Stimulated activated CD8-positive, alpha-beta memory T cell treated with anti-CD3 and anti-CD28 coated beads, Interleukin-15, amount 100 ng/mL, for 24 hours (primary cell): ENCODE measurements at regions not wholly inside any gene's neighbourhood (a gene's known extent, or its start where the extent isn't known, plus 50 kb on each side); places are given as distances from the start of the nearest gene placed in this dataset.
"Not testable (repeated sequence)": the region's sequence is repeated elsewhere in the genome, so short reads cannot be mapped to it uniquely, and the experiment has no call there.

Experiments
- DNase-seq: peaks from one replicate; pipeline ENCODE4 v3.0.0-alpha.2; 2020; ENCODE audit warnings: low read depth

DNA sequence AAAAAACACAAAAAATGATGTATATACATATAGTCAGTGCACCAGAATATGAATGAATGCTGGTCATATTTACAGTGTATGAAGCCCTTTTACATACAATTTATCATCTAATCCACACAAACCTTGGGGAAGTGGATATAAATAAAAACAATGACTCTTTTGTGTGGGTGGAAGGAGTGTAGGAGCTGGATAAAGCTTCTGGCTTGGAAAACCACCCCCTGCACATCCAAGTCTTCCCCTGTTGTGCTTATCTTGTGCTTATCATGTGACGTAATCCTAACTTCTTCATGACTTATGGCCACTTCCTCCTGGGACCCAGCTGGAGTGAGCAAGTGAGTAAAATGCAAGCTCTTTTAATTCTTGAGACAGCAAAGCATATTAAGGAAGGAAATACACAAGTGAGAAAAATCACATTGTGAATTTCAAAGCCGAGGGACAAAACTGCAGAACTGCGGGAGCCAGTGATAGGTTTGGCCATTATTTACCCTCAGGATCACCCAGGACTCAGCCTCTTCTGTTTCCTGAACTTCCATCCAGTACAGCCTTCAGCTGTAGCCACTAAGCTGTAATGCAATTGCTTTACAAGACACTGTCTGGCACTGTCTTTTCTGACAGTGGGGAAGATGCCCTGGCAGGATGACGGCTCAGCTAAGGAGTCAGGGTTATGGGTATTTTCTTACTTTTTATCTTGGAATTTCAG, 104.0 kb upstream of the PPM1J start:
- DNase-seq = no peak

DNA sequence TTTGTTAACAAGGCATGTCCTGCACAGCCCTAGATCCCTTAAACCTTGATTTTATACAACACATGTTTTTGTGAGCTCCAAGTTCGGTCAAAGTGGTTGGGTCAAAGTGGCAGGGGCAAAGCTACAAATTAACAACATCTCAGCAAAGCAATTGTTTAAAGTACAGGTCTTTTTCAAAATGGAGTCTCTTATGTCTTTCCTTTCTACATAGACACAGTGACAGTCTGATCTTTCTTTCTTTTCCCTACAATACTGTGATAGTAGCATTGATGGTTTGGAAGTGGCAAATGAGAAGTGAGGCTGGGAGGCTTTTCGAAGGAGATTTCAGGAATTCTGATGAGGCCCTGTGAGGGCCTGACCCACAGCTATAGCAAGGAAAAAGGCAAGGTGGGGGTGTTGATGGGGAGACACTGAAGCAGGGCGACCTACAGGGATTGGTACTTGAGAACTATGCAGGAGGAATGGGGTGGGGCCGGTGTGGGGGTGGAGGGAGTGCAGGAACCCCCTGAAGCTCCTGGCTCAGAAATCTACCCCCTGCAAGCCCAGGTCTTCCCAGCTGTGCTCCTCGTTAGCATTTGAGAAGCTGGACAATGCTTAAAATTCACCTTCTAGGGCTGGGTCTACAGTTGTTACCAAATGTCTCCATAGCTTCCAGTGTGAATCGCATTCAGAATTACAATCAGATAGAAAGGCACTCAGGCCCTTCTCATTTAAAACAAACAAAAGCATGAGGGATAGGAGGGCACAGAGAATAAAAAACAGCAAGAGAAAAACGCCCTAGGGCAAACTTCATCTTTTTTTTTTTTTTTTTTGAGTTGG, 102.6 kb upstream of the PPM1J start:
- no peak for DNase-seq

DNA sequence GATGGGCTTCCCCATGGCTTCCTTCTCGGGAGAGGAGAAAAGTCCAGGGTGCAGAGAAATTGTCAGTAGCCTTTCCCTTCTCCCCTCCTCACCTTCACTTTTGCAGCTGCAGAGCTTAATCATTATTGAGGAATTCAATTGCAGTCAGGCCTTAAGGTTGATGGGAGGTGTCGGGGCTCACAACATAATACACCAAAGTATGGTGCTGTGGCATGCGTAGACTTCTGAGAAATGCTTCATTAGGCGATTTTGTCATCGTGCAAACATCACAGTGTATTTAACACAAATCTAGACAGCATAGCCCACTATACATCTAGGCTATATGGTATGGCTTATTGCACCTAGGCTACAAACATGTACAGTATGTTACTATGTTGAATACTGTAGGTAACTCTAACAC, 100.2 kb upstream of the PPM1J start:
- DNase-seq = no peak

DNA sequence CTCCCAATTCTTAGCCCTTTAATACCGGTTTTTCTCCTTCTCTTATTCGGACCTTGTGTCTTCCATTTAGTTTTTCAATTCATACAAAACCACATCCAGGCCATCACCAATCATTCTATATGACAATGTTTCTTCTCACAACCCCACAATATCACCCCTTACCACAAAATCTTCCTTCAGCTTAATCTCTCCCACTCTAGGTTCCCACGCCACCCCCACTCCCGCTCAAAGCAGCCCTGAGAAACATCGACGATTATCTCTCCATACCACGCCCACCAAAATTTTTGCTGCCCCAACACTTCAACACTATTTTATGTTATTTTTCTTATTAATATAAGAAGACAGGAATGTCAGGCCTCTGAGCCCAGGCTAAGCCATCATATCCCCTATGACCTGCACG, 99.5 kb upstream of the PPM1J start:
- not testable (repeated sequence) for DNase-seq

DNA sequence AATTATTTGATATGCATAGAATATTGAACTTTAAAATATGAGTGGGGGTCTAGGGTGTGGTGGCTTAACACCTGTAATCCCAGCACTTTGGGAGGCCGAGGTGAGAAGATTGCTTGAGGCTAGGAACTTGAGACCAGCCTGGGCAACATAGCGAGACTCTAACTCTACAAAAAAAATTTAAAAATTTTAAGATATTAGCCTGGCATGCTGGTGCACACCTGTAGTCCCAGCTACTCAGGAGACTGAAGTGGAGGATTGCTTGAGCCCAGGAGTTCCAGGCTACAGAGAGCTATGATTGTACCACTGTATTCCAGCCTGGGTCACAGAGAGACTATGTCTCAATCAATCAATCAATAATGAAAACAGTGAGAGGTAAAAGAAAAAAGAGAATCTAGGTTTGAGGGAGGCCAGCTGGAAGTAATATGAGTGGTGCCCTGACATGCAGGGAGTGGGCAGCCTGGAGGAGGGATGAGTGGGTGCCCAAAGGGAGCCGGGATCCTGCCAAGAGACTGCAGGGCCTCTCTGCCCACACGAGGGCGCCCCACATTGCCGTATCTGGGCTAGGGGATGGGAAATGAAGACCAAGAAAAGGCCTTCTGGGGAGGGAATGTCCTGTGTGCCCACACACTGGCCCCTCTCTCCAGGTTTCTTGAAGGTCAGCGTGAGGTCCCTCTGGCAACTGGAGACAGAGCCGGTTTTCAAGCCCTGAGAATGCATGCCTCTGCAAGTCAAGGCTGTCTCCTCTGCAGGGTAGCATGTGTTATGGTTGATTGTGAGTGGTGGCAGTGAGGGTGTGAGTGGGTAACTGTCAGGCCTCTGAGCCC, 93.9 kb upstream of the PPM1J start:
- peak; percentile 24 for DNase-seq

DNA sequence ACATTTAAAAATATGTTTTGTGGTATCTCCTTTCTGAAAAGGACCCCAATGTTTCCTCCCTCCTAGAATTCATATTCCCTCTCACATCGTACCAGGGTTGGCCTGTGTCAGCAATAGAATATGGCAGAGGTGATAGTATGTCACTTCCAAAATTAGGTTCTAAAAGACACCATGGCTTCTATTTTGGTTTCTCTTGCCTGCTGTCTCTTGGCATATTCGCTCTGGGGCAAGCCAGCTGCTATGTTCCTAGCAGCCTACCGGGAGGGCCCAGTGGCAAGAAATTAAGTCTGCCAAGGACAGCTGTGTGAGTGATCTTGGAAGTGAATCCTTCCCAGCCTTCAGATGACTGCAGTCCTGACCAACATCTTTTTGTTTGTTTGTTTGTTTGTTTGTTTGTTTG, 92.9 kb upstream of the PPM1J start:
- DNase-seq = no peak

DNA sequence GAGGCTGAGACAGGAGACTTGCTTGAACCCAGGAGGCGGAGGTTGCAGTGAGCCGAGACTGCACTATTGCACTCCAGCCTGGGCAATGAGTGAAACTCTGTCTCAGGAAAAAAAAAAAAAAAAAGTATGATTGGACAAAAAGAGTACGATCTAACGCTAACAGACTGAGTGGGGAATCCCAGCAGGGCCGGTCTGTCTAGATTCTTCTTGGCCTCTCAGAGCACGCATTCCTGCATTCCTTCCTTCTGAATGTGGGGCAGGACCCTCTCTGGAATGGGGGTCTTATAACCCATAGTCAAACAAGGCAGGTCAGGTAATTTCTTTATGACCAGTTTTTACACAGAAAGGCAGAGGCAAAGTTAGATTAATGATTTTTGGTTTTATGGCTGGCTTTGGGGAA, 92.0 kb upstream of the PPM1J start:
- DNase-seq = no peak

DNA sequence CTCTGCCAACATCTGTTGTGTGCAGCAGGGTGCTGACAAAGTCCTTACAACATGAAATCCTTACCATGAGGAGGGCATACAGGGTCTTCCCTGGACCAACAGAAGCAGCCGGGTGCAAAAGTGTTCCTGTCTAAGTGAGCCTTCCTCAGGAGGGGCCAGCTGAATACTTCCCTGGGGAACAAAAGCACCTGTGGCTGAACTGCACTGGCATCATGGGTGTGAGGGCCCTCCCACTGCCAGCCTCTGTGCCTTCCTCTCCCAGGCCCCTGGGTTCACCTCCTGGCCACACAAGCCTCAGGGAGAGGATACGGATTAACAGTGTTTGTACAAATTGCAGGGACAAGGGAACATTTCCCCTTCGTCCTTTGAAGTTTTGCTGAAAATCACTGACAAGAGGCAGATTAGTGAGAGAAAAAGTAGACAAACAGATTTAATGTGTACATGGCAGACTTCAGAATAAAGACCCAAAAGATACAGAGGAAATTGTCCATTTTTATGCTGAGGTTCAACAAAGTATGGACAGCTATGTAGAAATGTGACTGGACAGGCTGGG, 91.0 kb upstream of the PPM1J start:
- DNase-seq = no peak

DNA sequence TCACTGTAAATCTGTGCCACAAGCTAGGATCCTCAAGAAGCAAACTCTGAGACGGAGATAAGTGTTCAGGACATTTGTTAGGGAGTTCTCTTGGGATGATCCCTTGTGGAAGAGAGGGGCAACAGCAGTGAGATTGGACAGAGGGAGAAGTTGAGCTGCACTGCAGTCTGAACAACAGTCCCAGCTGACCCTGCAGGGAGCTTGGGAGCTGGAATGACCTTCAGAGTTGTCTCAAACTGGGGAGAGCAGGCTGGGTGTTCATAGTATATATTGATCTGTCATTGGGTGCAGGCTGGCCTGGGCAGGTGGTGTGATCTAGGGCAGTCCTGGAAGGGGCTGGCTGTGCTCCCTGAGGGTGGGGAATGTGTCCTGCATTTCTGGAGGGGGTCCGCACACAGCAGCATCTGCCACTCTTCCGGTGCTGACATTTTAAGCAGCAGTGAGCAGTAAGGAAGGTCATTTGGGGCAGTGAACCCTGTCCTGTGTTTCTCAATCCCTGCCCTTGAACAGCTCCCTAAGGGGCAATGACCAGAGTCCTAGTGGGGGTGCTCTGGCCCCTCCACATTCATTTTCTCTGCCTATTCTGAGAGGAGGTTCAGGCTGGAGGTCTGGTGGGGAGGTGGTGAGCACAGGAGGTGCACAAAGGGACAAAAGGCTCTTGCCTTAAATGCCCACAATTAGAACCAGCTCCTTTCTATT, 90.2 kb upstream of the PPM1J start:
- no peak for DNase-seq

DNA sequence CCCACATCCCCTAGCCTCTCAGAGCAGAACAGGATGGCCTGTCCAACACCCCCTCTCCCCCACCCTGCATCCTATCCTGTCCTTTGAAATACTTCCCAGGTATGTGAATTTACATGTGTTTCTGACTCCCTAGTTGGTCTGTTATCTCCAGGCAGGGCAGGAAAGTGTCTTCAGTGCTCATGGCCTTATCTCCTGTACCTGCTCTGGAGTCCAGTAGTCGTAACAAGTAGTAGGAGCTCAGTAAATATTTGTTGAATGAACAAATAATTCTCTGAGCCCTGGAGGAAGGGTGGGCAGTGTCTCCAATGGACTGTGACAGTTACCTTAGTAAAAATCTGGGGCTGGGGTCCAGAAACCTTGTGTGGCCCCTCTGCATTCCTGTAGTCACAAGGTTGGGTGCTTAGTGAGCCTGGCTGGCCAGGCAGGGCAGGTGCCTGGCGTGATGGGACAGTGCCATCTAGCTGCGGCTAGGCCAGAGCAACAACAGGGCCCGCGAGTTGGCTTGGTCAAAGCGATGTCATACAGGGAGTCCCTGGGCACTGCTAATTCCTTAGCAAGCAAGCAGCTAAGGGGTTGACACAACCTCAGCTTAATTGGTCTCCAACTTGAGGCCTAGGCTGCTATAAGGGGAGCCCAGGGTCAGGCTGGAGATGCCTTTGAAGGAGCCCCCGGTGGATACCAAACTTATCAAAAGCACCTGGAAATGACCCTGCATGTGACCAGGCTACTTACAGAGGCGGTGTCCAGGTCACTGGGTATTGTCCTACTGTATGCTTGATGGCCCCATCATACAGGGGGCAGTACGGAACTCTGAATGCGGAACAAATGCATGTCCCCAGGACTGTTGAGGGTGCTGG, 89.0 kb upstream of the PPM1J start:
- DNase-seq = peak; percentile 5

DNA sequence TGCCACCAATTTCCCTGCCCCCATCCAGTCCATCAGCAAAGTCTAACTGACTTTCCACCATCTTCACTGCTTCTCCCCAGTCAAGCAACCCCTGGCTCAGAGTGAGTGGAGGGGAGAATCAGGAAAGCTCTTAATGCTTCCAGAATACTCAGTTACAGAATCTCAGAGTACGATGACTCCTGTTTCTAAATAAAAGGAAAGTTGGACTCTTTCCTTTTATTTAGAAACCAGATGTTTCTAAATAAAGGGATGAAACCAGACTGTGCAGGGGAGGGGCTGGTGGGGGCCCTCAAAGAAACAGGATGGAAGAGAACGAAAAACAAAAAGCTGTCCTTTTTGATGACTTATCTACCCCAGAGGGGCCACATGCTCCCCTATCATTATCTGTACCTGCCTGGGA, 85.2 kb upstream of the PPM1J start:
- no peak for DNase-seq

DNA sequence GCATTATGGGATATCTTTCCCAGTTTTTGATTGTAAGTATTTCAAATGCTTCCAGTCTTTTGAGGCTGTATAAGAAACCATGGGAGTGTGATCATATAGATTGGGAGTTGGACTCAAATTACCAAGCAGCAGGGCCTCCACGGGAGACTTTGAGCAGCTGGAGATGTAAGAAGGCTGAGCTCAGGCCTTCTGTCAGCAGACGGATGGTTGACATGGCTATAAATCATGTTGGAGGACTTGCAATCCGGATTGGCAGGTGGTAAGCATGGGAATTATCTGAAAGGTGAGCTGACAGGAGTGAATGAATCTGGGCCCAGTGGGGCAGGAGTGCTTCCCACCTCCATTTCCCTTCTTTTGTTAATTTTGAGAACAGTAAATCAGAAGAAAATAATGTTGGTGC, 83.2 kb upstream of the PPM1J start:
- no peak for DNase-seq

DNA sequence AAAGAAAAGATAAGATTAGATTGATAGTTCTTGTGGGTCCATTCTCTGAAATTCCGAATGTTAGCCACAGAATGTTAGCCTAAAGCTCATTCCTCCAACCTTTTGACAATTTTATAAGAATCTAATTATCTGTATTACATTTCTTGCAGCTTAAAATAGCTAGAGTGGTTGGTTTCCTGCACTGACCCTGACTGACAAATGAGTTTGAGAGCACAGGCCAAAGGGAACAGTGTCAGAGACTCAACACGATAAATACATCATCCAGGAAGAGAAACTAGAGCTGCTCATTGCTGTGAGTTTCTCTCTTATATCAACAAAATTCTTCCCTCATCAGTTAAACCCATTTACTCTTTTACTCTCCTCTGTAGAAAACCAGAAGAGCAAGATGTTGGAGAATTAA, 82.1 kb upstream of the PPM1J start:
- DNase-seq = no peak

DNA sequence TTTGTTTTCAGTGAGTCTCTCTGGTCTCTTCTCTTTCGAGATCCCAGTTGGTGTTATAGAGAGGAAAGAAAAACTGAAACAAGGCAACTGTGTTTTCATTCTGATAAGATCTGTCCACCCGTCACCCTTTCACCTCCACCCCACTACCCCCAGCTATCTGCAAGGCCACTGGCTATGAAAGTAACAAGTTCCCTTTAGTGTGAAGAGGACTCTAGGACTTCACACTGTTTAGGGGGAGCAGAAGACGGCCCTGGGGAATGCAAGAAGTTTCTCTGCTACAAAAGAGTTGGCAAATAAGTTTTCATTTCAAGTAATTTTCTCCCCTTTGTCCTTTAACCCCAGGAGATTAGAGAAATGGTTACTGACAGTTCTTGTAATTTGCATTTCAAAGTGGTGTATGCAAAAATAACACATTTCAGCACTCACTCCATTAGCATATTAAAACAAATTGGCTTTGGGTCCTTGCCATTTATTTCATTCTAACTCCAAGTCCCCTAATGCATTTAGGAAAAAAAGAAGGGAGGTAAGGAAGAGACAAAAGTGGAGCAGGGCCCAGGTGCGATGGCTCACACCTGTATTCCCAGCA, 79.6 kb upstream of the PPM1J start:
- DNase-seq = no peak

DNA sequence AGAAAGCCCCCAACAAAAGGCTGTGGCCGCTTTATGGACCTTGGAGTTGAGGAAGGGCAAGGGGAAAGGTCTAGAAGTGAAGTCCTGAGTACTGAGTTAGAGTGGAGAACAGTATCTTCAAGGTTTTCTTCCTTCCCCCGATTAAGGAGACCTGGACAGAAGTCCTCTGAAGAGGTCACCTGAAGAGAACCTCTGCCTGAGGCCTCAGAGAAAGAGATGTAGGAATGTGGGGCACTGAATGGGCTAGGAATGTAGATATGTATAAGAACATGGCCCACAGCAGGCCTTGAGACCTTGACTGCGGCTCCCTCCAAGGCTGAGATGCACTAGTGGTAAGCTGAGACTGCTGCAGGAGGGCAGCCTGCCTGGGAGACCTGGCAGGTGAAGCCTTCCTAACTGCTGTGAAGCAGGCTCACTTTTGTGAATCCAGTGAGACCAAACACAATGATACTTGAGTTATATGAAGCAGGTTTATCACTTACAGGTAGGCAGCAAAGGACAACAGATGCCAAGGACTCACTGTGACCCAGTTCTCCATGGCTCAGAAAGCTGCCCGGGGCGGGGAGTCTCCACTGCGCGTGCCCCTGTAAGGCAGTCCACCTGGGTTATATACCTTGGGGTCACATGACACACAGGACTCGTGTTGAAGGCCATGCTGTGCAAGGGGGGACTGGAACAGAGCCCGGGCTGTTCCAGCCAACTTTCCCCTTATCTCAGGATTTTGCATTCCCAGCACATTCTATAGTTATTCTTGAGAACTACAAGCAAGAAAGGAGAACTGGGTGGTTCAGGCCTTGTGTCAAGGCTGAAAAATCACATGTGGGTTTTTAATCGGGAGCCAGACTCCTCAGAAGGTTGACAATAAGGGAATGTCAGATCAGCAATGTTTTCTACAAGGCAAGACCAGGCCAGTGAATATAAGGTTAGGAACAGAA, 78.8 kb upstream of the PPM1J start:
- DNase-seq = no peak

DNA sequence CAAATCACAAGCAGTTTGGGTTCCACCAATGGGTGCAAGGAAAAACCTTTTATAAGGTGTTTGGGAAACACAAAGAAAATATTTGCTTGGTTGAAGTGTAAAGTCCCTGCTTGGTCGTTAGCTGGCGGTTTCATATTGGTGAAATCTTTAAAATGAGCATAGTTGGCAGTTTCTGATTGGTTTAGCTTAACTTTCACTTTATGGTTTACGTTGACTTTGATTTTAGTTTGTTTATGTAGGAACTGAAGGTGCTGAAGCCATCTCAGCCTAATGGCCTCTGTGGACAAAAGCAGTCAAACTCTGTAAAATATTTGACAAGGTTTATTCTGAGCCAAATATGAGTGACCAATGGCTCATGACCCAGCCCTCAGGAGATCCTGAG, 76.6 kb upstream of the PPM1J start:
- DNase-seq = no peak

DNA sequence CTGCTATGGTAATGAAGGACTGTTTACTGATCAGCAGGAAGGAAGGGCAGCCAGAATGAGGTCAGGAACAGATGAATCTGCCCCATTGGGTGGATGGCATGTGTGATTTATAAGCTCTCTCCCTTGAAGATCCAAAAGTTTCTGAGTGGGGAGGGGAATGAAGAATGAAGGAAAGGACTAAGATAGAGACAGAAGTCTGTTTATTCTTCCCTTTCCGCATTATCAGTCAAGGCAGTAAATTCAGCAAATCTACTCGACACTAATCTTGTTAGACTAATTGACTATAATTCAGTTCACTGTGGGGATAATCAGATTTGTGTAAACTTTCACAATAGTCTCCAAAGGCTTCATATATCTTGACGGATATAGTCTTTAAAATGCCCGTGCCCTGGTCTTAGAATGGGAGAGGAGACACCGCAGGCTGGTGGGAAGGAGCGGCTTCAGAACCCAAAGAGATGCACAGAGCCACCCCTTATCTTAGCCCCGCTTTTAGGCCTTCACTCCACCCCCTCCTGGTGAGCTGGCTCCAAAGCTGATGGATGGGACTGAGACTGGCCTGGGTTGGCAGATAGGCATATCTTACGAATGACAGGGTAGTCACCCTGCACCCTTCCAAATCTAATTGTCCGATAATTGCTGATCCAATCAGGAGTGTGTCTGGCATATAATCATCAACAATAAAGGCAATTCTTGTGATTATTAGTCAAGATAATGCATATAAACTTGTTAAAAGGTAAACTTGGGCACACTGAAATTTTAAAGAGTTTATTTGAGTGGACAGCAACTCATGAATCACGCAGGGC, 76.0 kb upstream of the PPM1J start:
- no peak for DNase-seq

DNA sequence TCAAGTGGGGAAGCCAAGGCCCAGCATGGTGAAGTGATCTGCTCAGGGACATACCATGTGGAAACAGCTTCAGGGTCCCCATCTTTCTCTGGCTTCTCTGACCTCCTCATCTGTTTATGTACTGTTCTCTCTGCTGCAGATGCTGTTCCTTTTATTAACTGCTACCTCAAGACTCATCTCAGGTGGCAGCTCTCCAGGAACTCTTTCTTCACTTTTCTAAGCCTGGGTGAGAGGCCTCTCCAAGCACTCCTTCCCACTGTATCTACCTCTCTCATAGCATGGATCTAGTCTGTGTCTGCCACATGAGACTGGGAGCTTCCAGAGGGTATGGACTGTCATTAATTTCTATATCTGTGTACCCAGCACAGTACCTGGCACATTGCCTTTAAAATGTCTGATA, 73.4 kb upstream of the PPM1J start:
- DNase-seq = no peak

DNA sequence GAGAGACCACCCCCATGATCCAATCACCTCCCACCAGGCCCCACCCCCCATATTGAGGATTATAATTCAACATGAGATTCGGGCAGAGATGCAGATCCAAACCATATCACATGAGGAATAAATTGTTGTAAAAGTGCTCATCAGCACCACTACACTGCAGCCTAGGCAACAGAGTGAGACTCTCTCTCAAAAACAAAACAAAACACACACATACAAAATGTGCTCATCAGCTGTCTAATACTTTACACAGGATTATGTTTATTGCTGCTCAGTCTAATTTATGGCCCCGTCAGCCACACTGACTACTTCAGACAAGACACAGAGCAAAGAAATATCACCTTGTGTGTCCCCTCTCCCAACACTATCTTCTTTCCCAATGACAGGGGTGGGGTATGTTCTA, 72.9 kb upstream of the PPM1J start:
- no peak for DNase-seq
